Uterus (tissue), 2 donors: ENCODE measurements at regions not wholly inside any gene's neighbourhood (a gene's known extent, or its start where the extent isn't known, plus 50 kb on each side); places are given as distances from the start of the nearest gene placed in this dataset.

Source experiments
- CTCF ChIP-seq, 4 experiments: fragments of 200-600 bp in 2 of 4; fragments of 450-650 bp in 2 of 4; sonication (generic) in 2 of 4; IDR thresholded peaks; one replicate each; pipeline ENCODE4 v1.5.1; 2016 to 2019; ENCODE audit warnings: antibody characterized with exemption in 4 of 4, mild to moderate bottlenecking in 2 of 4, moderate library complexity in 1 of 4
- POLR2A ChIP-seq, 2 donors: fragments of 450-650 bp; IDR thresholded peaks; one replicate each; pipeline ENCODE4 v1.6.1; 2016; ENCODE audit warnings: antibody characterized with exemption in 2 of 2, mild to moderate bottlenecking in 1 of 2, moderate library complexity in 1 of 2

GRCh38 chr6:137426007-137426689, 68.0 kb downstream of the OLIG3 start:
- TF ChIP-seq POLR2A (IDR thresholded peaks at IDR 0.05), result no peak
- no peak for TF ChIP-seq CTCF (IDR thresholded peaks at IDR 0.05)
